ENCODE measurements at regions not wholly inside any gene's neighbourhood (a gene's known extent, or its start where the extent isn't known, plus 50 kb on each side); places are given as distances from the start of the nearest gene placed in this dataset.

DNA sequence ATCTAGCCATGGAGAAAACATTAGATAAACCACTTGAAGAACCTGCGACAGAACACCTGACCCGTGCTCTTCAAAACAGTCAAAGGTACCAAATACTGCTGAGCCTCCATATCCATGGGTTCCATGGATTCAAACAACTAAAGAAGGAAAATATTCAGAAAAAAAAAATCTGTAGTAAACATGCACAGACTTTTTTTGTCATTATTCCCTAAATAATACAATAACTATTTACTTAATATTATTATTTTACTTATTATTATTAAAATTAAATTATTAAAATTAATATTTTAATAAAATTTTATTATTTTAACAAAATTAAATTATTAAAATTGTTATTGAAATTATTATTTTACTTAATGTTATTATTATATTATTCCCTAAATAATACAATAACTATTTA is 101.0 kb upstream of the PDE1C start:
- DNase-seq, result no peak

DNA sequence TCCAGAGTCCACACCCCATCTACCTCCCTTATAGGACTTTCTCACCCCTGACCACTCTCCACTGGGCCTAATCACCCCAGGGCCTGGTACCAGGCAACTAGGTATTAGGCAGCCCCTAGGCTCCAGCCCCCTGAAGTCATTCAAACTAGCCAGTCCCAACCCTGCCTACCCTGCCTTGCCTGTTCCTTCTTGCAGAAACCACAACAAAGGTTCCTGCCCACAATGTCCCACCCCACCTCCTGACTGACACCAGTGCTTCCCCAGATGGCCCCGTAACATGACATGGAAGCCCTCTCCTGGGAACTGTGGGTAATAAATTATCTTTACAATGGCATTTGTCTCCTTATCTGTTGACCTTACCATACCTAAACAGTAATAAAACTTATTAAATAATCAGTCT is 100.6 kb upstream of the PDE1C start:
- no peak for DNase-seq

DNA sequence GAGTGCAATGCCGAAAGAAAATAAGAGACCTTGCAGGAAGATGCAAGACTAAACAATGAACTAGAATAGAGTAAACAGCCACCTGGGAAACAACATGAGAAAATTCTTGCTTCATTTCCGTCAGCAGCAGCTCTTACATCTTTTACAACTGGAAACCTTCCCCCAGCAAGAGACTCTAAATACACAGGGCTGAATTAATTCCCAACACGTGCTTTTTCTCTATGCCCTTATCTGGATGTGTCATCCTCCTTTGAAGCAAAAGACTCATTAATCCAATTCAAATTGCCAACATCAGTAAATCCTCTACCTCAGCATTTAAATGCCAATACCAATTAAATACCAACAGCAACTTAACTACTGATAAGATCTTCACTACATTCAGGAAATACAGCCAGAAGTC is 99.0 kb upstream of the PDE1C start:
- no peak for DNase-seq

DNA sequence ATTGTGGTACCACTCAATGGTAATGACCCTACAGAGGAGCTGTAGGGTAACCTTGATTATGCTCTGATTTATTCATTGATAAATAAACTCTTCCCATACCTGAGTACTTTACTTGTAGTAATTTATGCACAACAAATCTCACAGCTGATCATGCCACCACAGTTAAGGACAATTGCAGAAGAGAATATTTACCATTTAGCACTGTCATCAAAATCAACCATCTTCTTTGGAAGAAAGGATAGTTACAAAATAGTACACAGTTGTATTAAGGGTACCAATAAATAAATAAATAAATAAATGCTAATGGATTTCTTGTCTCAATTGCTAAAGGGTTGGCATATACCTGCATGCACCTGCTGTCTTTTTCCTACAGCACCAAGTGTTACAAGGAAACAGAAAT is 97.6 kb upstream of the PDE1C start:
- DNase-seq, result no peak

DNA sequence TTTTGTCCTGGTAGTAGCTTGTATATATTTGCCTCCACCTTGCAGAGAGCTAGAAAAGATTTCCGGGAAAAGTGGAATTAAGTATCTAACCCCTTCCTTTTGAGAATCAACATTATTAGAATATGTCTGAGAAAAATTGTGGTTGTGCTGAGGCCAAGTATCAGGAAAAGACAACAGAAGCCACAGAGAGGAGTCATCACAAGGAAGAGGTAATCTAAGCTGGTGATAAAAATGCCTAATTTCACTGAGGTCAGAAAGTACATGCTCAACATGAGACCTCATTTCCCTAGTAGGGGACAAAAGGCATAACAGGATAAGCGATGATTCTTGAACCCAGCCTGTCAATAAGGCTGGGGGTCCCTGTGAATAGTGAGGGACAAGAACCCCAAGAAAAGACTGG is 97.0 kb upstream of the PDE1C start:
- no peak for DNase-seq

DNA sequence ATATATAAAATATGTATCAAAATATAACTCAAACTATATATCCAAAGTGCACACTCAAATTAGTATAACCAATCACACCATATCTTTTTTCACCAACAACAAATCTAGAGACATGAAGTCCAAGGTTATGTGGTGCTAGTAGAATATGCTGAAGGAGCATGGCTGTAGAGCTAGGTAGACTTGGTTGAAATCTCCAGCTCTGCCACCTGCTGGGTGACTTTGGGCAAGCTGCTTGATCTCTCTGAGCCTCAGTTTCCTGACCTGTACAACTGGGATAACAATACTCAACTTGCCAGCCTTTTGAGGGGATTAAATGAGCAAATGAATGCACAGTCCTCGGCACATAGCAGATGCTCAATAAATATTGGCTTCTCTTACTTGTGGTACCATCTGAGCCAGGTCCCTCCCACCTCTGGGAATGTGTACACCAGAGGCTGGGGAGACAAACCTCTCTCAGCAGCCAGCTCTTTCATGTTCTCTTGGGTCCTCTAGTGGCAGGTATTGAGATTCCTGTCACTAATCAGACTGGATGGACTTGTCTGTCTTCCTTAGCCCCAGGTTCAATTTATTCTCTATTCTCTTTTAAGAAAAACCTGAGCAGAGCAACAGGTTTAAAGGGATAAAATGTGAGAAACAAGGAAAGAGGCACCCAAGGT is 94.3 kb upstream of the PDE1C start:
- DNase-seq, result no peak

DNA sequence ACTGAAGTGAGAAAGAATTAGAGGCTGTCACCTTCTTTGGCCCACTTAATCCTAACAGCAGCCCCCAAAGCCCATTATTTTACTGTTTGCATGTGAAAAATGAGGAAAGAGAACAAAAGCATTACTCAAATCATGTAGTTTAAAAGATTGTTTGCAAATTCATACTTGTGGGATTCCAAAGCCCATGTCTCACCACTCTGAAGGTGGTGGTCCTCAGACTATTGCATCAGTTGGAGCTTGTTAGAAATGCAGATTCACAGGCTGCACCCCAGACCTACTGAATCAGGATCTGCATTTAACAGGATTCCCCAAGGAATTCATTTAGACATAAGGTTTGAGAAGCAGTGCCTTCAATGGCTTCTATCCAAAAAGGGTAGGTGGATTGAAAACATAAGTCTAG is 93.7 kb upstream of the PDE1C start:
- DNase-seq, result no peak

DNA sequence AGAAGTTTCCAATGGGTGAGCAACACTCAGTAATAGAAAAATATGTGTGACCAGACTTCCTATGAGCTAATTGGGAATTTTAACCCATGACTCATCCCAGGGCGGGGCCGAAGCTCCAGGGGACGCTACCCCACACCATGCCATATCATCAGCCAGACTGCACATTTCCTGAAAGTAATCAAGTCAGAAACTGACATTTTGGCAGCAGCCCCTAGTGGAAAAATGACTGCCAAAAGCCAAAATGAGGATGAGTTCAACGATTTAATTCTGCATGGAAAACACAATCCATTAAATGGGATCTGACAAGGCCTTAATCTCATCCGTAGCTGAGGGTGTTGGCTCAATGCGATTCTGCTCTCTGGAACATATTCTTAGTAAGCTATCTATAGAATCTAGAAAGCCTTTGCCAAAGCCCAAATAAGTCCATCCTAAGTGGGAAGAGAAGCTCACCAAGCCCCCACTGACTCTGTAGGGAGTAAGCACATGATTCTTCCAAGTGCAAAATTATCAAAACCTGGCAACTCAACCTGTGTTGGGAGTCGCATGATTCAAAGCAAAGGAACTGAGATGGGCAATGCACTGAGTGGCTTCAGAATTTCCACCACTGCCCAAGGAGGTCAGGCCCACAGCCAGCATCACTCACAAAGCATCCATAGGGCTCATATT is 93.1 kb upstream of the PDE1C start:
- no peak for DNase-seq

DNA sequence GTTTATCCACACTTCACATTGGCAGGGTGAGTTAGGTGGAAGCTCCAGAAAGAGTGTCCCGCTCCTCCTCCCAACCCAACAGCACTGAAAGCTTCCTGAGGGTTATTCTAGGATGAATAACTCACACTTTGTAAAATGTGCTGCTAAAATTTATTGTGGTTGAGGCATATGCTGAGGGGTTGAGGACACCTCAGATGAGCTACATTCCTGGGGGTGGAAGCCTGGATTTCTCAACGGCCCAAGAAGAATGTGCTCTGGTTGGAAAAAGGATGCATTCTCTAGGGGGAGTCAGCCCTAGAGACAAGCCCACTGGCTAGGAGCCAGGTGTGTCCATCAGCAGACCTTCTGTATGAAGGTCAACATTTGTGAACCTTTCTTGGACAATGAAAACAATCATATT is 91.5 kb upstream of the PDE1C start:
- DNase-seq, result no peak

DNA sequence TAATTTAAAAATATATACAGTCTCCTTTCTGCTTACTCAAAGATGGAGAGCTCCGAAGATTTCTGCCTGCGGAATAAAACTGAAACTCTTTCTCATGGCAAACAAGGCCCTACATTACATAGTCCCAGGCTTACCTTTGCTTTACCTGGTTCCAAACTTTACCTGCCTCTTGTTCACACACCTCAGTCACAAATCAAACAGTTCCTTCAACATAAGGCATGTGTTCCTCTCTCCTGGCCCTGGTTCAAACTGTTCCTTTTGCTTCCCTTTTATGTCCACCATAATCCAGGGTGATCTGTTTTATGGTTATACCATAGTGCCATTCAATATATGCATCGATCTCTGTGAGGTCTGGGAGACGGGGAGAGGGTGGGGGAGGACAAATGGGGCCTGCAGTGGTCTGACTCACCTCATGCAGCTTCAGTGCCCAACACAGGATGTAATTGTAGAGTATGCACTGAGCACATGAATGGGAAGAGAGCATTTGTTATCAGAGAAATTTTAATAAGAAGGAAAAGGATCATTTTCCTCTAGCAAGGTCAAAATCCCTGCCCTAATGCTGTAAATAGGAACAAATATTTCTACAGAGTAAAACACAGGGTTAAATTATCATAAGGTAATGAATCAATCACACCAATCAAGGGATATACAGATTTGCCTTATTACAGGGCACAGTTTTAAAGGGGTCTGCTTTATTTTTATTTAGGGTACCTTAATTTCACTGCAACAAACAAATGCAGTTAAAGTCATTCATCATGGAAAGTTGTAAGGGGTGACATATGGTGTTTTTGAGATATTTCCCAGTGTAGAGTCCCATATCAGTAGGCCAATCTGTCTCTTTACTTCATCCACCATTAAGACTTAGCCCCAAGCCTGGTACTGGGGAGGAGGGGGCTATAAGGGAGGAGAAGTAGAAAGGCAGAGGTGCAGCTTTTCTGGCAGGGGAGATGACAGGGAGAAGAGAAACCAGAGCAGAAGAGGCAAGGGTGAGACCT is 88.8 kb upstream of the PDE1C start:
- no peak for DNase-seq

DNA sequence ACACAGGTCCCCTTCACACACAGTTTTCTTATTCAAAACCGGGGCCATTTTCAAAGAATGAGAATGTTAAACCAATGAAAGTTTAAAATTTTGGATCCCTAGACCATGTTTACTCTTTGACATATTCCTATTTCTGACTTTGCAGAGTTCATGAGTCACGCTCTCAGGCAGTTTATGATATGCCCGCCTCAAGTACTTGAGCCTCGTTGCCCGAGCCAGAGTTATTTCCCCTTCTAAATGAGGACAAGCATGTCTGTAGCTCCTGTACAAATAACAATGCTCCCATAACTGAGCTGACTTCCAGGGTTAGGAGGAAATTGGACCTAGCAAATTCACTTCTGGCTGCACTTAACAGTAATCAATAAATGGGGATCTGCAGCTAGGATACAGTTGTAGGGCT is 87.9 kb upstream of the PDE1C start:
- DNase-seq, result no peak

DNA sequence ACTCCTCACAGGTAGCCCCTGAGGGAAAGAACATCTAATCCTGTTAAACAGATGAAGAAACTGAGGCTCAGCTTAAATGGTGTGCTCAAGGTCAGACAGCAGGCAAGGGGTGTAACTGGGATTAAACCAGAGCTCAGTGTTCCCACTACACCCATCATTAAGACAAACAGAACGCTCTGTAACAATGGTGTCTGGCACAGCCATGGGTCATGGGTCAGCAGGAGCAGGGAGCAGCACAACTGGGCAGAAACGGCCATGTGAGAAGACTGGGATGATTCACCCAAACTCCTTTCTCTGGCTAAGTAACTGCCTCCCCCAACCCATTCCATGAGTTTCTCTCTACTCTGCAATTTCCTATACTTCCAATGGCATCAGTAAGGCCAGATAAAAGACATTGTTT is 85.5 kb upstream of the PDE1C start:
- DNase-seq, result no peak

DNA sequence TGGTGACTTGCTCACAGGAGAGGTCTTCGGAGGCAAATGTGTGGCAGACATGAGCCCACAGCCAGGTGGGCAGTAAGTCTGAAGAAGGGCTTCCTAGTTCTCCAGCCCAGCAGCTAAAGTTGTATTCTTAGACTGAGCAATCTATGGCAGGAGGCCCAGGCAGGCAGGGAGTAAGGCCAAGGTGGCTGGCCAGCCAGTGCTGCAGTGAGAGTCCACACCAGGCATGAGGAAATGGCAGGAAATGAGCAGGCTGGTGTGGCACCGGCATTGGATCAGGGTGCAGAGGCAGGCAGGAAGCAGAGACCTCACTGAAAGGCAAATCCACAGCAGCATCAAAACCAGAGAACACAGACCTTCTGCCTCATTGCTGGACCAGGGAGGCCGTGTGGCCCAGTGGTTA is 84.6 kb upstream of the PDE1C start:
- no peak for DNase-seq

DNA sequence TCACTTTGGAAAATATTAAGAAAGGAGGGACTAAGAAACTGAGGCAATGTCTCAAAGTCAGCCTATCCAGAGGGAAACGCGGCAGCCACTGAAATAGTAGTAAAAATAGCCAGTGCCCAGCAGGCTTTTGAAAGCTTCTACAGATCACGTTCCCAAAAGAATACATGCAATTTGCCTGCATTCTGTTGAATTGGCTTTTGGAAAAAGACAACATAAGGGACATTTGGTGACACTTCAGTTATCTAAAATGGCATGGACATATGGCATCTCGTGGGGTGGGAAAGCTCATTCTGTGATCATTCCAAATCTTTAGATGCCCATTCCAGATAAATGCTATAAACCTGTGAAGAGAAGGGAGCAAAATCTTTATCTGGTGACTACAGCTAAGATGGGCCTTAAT is 82.8 kb upstream of the PDE1C start:
- no peak for DNase-seq

DNA sequence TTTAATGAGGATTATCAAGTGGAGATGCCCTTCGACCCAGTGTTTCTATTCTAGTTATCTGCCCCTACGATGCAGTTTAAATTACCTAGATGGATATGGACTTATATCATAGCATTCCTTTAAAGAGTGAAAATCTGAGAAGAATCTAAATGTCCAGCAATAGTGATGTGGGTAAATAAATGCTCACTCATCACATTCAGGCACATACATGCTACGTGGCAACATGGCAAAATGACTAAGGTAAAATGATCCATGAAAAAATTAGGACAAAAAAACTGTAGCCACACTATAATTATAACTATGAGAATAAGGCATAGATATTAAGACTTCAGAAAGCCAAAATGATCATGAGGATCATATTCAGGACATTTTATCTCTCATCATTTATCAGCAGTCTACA is 82.4 kb upstream of the PDE1C start:
- no peak for DNase-seq

DNA sequence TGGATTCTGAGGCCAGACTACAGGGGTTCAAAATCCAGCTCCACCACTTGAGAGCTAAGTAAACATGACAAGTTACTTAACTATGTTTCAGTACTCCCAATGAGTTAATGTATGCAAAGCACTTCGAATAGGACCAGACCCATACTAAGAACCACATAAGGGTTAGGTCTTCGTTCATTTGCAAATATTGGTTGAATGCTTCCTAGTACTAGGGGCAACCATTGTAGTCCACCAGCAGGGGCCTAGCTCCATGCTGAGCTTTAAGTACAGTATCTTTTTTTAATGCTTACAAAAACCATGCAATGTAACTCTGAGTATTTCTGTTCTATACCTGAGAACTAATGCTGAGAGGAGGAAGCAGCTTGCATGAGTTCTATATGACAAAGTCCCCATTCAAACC is 80.4 kb upstream of the PDE1C start:
- no peak for DNase-seq

DNA sequence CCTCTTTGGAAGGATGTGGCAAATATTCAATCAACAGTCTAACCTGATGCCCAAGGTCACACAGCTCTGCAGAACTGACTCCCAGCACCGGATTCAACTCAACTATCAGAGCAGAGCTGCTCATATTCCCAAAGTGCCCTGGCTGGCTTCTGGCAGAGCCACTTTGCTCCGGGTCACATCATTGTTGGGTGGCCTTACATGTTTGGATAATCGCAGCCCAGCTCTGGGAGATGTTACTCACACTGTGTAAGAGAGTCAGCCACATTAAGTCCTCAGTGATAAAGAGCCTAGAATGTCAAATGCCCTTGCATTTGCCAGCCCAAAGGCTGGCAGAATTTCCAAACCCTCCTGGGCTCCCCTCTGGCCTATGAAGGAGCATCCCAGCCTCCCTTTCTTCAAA is 79.8 kb upstream of the PDE1C start:
- DNase-seq, result no peak

DNA sequence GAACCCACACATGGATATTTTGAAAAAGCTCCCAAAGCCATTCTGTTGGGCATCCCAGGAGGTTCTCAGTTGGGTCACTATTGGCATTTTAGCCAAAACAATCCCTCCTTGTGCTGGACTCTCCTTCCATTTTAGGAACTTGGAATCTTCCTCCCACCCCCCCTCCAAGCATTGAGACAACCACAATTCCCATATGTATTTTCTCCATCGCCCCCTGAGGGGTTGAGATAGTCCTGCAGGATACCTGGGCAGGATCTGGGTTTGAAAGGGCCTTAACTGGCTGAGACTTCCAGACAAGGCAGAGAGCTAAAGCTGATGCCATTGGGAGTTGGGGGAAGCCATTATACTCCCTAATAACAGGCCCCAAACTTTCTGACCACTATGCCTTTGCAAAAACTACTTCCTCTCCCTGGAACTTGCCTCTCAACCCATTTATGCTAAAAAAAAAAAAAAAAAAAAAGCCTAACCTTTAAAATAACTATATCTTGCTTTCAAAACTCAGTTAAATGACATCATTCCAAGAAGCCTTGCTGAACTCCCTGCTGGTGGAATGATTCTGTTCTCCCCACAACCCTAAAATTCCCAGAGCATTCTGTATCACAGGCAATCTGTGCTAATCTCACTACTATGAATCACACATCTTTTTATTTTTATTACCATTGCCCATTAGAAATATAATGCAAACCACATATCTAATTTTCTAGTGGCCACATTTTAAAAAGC is 77.5 kb upstream of the PDE1C start:
- DNase-seq, result no peak

DNA sequence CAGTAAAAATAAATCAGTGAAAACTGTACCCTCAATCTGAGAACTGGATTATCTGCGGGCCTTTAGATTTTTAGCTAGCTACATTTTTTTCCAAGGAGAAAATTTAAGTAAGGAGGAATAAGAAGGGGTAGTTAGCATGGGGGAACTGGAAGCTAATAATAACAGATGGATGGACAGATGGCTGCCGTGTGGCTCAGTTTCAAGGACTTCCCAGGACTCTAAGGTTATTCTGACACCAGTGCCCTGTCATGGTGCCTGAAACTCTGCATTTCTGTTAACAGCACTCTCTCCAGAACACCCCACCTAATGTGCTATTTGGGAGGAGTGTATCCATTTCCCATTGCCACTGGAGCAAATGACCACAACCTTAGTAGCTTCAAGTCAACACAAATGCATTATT is 75.7 kb upstream of the PDE1C start:
- DNase-seq, result no peak

DNA sequence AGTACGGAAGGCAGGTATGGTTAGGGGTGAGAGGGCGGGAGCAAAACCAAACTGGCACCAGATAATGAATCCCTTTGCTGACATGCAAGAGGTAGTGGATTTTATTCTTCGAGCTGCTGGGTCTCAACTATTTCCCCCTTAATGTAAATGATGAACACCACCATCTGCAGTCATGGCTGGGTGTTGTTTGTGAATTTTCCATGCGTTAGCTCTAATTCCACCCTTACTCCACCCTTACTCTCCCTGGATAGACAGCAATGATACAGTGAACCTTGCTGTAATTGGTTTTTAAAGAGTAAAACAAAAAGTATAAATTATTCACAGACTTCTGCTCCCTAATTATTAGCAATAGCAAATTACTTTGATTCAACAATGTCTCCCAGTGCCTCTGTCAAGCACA is 74.5 kb upstream of the PDE1C start:
- DNase-seq, result no peak

DNA sequence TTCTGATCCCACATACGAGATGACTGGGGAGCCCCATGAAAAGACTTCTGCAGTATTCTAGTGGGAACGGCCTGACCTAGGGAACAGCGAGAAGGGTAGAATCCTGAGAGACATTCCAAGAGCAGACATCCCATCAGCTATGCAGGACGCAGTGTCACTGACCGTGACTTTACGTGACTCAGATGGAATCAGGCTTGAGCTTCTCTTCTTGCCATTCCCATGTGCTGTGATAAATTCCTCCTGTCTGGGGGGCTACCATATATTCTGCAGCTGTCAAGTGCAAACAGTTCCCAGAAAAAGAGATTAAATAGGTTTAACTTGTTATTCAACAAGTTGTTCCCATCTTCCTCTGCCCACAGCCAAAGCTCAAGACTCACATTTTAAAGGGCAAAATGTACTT is 73.1 kb upstream of the PDE1C start:
- DNase-seq, result no peak

DNA sequence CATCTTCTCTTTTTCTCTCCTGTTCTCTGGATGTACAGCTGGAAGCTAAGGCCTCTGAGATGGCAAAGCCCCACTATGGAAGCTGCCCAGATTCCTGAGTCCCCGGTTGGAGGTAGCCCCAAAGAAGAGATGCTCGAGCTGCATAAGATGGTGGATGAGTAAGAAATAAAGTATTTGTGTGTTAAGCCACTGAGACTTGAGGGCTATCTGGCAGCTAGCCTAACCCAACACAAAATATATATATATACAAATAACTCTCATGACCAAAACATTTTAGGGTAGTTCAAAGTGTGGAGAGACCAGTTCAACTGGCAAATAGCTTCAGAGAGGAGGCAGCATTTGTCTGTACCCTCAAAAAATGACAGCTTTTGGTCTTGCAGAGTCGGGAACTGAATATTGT is 72.4 kb upstream of the PDE1C start:
- no peak for DNase-seq

DNA sequence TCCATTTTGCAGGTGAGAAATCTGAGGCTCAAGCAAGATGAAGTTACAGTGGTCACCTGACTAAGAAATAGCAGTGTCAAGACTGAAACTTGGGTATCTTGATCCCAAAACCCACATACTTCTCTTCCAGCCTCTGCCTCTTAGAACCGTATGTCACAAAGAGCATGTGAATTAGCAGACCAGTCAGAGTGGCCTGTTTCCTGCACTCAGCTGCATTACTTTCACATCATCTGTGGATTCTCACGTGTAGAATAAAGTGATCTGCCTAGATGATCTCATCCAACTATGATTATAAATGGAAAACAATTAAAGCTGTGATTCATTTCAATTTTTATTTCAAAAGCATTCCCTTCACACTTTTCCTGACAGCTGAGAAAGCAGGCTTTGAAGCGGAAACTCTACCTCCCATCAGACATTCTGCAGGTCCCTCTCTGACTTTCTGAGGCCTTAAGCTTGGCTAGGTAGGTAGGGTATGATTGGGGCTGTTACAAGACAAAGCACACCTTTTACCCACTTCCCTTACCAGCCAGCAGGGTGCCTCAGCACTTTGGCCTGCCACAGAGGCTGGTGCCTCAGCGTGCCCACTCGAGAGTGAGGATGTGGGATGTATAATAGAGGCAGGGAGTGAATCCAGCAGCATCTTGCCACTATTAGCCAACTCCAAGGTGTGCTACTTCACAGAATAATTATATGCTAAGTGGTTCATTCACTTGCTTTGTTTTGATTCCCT is 70.2 kb upstream of the PDE1C start:
- no peak for DNase-seq

Measured in CD4-positive, alpha-beta T cell treated with Interleukin-12 subunit alpha and Interleukin-12 subunit beta, for 1 hour (primary cell).